ENCODE measurements at regions not wholly inside any gene's neighbourhood (a gene's known extent, or its start where the extent isn't known, plus 50 kb on each side); places are given as distances from the start of the nearest gene placed in this dataset.

- TF ChIP-seq CTCF (IDR thresholded peaks at IDR 0.05; ENCODE audit: low read length) = no peak
- TF ChIP-seq EZH2phosphoT487 (IDR thresholded peaks at IDR 0.05; ENCODE audit: low read length) = no peak
- no peak for TF ChIP-seq EZH2 (optimal IDR thresholded peaks at IDR 0.05; ENCODE audit: low read depth, low read length)
Measured at GRCh38 chr21:32843561-32843960, 72.0 kb upstream of the PAXBP1 start.
